NCI-H345 (cell line): ENCODE measurements at regions not wholly inside any gene's neighbourhood (a gene's known extent, or its start where the extent isn't known, plus 50 kb on each side); places are given as distances from the start of the nearest gene placed in this dataset.

ENCODE experiments used
- DNase-seq: peaks from one replicate; lab custom pipeline; 2025; lab: John Stamatoyannopoulos, UW

DNA sequence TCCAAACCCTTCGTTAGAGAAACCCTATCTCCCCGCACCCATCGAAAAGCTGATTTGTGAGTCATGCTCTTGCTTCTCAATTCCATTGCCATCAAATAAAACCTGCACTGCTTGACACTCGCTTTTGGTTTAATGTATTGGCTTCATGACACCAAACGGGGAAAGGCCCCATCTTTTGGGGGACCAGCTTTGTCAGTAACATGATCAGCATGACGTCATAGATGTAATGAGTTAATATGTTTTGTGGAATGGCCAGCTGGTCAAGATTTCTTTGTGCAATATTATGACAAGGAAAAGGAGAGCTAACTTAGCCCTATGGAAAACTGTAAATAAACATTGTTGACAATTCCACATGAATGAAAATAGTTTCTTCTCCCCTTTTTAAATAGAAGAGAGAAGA lies 1260.5 kb upstream of the CELF2 start:
- no peak for DNase-seq

DNA sequence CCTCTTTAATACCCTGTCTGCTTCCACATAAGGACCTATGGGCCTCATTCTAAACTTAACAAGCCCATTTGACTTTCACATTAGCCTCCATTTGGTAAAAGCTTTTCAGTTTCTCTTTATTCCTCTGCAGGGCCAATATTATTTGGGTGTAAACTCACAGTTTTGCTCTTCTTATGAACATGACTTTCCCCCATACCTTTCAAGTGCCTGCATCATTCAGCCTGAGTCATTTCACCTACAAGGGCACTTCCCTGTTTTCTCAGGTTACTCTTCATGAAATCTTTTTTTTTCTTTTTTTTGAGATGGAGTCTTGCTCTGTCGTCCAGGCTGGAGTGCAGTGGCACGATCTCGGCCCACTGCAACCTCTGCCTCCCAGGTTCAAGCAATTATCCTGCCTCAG lies 1258.1 kb upstream of the CELF2 start:
- DNase-seq, result no peak

DNA sequence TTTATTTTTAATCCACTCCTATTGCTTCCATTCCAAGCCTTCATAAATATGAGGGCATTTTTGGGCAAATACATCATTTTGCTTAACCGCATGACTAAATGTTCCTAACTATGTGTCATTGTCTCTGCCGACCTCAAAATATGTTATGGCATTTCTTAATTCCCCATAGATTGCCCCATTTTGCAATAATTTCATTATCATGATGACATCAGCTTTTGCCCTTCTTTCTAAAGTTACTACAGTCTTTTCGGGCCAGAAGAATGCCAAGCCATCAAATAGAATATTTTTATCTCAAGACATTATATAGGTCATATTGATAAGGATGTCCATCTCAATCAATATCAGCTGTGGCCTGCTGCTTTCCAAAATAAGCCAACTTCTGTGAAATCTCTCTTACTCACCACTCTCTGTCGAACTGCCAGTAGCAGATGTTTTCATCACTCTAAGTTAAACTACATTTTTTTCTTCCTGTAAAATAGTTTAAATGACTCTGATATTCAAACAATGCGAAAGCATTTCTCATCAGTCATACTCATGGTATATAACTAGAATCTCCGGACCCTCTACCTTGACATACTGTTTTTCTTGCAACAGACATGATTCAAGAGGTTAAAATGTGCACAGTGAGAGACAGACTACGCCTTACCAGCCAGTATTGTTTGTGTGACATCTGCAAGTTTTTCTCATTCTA lies 1254.6 kb upstream of the CELF2 start:
- DNase-seq, result no peak

- no peak for DNase-seq
Observed at GRCh38 chr10:9766762-9767161, 1250.9 kb upstream of the CELF2 start.

DNA sequence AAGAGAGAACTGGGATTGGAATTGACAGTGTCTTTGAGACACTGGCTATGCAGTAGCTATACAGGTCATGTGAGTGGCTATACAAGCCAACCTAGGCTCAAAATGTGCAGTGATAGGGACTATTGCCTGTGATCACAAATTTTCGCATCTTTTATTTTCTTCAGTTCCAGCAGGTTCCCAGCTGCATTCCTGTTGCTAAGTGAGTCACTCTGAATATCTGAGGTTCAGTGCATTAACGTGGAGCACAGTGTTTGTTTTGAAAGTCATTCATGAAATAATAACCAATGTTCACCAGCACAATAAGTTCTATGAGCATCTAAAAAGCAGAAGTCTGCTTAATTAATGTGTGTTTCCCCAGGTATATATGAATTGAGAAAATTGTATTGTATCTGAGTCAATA lies 1236.0 kb upstream of the CELF2 start:
- DNase-seq, result no peak

GRCh38 chr10:9786101-9786500 lies 1231.6 kb upstream of the CELF2 start:
- no peak for DNase-seq

DNA sequence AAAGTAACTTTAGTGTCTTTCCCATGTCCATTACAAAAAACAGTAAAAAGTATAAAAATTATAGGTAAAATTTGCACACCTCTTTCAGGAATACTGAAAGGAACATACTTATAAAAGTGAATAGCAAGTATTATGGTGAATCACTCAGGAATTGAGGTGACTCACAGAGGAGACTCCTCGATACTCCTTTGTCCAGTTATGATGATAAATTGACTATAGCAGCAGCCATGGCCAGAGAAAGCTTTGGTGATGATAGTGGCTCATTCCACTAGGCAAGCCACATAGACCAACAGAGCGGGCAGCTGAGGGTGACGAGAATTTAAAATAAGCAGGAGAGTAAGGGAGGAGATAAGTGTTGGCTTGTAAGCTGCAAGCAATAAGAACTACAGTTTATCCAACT lies 1231.1 kb upstream of the CELF2 start:
- no peak for DNase-seq

DNA sequence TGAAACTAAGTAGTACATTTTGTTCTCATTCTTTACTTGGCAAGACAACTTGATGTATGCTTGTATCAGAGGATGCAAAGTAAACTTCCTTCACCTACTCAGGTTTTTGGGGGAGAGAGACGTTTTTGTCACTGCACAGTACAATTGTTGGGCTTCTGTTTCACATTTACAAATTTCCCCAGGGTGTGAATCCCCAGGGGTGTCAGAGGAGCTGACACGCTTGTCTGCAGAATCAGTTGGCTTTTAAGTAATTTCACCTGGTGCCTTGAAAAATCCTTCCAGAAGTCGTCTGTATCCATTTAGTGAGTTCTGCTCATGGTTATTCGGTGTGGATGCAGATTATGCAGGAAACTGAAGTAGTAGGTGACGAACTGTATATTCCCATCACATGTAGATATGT lies 1227.7 kb upstream of the CELF2 start:
- DNase-seq, result no peak

DNA sequence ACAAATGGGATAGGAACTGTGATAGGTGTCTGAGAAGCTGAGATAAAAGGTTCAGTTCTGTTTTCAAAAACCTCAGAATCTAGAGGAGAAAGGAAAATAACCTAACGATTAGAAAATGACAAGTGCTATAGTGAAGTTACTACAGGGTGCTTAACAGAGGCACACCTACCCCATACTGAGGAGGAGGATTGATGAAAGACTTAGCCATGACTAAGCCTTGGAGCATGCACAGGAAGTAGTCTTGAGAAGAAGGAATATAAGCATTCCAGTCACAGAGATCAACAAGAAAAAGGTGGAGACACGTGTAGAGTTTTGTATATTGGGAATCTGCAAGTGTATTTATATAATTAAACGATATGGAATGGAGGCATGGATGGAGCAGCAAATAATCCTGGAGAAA lies 1225.5 kb upstream of the CELF2 start:
- DNase-seq, result no peak

- DNase-seq, result no peak
Observed at GRCh38 chr10:9796564-9796963, 1221.1 kb upstream of the CELF2 start.

GRCh38 chr10:9800011-9800410 lies 1217.7 kb upstream of the CELF2 start:
- DNase-seq, result no peak

DNA sequence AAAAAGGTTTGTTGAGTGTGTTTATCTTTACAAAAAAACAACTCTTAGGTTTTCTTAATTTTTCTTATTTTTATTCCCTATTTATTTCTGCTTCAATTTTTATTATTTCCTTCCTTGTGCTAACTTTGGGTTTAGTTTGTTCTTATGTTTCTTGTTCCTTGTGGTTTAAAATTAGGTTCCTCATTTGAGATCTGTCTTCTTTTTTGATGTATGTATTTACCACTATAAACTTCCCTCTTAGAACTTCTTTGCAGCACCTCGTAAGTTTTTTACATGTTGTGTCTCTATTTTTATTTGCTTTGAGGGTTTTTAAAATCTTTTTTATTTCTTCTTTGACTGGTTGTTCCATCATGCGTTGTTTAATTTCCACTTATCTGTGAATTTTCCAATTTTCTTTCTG lies 1217.1 kb upstream of the CELF2 start:
- DNase-seq, result no peak

- no peak for DNase-seq
Observed at GRCh38 chr10:9807846-9808245, 1209.8 kb upstream of the CELF2 start.

DNA sequence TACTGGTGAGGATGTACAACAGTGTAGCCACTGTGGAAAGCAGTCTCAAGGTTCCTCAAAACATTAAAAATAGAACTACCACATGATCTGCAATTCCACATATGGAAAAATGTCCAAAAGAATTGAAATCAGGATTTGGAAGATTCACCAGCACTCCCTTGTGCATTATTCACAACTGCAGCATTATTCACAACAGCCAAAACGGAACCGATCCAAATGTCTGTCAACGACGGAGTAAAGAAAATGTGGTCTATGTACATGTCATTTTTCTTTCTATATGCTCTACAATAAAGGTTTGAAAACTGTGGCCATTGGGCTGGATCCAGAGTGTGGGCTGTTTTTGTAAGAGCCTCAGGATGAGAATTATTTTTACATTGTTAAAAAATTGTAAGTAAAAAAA lies 1206.1 kb upstream of the CELF2 start:
- DNase-seq, result no peak

DNA sequence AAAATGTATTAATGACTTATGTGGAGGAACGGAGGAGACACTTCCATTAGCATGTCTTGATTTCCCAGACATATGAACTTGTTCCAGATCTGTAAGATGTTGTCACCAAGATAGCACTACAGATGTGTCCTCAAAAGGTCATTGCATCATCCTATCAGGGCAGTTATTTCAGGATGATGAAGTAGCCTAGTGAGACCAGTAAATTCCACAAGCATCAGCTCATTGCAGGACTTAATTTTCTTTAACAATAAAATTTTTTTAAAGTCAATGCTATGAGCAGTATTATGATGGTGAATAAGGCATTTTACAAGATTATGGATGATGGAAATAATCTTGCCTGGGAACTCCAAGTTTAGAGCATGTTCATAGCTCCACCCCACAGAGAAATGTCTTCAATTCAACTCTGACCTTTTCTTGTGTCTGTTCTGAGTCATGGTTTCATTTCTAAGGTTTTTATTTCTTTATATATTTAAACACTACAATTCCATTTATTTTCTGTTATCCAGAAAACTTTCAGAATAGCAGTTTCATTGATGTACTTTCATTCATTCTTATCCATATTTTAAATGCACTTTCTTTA lies 1203.3 kb upstream of the CELF2 start:
- DNase-seq, result no peak

DNA sequence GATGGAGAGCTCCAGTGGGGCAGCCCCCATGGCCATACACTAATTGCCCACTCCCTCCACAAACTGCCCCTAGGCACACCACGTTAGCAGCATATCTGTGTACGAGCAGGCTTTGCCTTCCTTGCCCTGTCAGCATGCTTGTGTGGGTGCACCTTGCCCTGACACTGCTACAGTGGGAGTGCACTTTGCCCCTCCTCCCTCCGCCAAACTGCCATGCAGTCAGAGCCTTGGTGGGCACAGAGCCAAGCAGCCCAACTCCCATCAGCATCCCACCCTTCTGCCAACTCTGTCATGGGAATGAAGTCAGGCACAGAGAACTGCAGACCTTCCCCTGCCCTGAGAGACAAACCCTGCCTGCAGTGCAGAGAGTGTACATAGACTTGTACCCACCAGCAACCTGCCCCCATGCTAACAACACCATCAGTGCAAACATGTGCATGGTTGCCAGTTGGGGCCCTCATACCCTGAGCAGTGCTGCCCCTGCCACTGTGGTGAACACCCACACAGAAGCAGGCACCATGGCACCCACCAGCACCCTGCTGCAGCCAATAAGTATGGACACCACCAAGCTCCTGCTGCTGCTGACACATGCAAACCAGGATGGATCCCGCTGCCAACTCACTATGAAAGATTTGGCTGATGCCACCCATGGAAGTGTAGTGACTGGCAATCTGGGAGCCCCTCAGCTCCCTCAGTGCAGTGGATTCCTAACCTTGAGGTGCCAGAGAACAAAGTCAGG lies 1197.7 kb upstream of the CELF2 start:
- DNase-seq, result no peak

DNA sequence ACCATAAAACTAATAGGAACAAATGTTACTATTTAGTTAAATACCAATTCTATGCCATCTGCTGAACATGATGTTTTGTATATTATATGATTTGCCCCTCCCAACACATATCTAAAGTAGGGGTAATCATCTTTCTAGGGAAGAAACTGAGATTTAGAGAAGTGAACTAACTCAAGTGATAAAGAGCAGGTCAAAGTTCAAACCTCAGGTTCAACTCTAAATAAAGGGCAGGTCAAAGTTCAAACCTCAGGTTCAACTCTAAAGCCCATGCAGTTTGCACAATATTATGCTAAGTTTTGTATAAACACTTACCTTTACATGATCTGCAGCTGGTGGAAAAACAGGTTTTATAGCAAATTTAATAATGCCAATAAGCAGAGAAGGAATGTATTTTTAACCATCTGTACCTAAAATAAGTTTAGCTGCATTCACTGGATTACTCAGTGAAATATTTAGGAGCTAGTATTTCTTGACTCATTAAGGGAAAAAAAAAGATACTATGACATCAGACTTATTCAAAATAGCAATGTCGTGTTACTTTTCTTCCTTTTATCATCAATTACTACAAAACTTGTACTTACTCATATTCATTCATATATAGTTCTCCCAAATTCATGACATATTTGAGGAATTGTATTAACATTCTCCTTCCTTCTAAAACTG lies 1194.3 kb upstream of the CELF2 start:
- no peak for DNase-seq

GRCh38 chr10:9824631-9825071 lies 1193.0 kb upstream of the CELF2 start:
- no peak for DNase-seq

DNA sequence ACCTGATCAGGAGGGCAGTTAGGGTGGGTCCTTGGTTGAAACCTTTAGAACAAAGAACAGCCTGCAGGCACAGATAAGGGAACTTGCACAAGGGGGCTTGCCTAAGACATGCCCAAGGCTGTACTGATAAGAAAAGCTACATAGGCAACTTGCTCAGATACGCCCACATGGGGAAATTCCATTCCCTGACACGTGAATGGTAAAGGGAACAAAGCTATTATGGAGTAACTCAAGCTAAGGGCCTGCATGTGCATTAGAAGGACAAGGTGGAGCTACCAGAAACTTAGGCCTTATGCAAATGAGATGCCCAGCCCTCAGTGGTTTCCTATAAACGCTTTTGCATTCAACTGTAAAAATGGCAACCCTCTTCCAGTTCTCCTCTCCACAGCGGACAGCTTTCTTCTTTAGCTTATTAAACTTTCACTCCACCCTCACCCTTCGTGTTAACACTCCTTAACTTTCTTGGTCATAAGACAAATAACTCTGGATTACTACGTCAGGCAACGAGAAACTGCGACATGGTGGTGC lies 1192.1 kb upstream of the CELF2 start:
- no peak for DNase-seq

DNA sequence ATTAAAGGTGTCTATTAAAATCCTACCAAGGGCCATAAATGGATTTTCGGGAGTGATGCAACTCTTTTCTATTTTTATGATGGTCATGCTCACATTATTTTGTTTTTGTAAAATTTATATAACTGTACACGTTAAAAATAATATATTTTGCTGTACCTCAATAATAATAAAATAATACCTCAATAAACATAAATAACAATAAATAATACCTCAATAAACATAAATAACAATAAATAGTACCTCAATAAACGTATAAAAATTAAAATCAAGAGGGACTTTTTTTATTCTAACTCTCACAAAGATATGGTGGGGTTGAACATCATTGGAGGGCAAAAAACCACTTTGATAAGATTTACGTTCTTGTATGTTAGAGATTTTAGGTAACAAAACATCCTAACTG lies 1189.6 kb upstream of the CELF2 start:
- DNase-seq, result no peak

- peak; percentile 88 for DNase-seq
Observed at GRCh38 chr10:9833942-9834341, 1183.7 kb upstream of the CELF2 start.

- DNase-seq, result no peak
Observed at GRCh38 chr10:9834434-9834833, 1183.2 kb upstream of the CELF2 start.

DNA sequence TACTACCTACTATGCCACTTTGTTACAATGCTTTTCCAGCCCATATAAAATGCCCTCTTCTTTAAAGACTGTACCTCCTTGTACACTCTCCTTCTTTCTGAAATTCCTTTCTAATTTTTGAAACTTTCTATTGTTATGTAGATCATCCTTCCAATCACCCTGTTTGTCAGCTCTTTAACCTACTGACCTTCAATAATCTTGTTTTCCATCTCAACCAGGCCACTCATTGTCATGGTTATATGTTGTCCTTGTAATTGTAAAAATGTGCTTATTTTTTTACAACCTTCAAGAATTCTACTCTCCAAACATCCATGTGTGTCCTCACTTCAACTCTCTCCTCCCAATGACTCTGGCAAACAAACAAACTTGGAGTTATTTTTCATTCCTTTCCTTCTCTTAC lies 1172.6 kb upstream of the CELF2 start:
- DNase-seq, result no peak
